HT1080 (cell line): ENCODE measurements at regions not wholly inside any gene's neighbourhood (a gene's known extent, or its start where the extent isn't known, plus 50 kb on each side); places are given as distances from the start of the nearest gene placed in this dataset.

Experiments
- DNase-seq: peaks from one replicate; pipeline ENCODE4 v3.0.0-alpha.2; 2015; ENCODE audit warnings: low read depth

DNA sequence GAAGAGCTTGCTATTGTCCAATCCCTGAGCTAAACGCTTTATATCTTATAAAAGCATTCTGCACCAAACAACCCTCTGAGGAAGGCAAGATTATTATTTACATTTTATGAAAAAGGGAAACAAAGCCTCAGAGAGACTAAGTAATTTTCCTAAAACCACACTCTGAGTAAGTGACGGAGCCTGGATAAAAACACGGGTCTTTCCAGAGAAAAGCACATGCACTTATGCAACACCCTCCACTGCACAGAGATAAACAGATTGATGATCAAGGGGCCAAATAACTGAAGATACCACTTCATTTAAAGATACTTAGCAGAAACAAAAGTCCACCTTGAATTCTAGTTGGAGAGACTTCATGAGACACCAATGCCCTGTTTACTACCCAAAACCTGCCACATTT lies 214.7 kb upstream of the PDE10A start:
- no peak for DNase-seq

DNA sequence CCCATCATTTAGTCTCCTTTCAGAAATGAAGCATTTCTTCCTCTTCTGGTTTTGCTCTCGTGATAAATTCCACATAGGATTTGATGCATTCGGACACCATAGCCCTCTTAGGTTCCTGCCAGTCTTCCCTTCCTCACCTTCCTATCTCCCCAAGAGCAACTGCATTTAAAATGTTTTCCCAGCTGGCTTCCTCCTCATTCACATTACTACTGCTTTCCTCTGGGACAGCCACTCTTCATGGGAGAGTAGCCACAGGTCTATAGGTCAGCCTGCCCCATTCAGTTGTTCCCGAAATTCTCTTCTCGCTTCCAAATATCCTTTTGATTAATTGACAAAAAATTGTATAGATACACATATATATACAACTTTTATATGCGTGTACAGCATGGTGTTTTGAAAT lies 214.2 kb upstream of the PDE10A start:
- no peak for DNase-seq

DNA sequence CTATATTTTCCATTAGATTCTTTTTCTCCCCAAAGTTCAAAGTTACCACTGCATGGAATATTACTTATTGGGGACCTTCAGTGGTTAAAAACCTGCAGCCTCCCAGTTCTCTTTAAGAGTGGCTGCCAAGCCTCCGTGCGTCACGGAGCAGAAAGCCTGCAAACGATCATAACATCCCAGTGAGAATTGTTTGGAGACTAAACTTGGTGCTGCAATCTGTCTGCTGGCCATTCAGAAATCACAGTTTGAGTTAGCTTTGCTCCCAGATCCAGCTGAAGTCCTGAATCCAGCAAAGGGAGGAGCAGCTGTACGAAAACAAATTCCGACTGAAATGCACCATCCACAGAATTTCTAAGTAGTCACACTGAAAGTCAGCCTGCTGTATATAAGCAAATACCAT lies 213.5 kb upstream of the PDE10A start:
- no peak for DNase-seq

DNA sequence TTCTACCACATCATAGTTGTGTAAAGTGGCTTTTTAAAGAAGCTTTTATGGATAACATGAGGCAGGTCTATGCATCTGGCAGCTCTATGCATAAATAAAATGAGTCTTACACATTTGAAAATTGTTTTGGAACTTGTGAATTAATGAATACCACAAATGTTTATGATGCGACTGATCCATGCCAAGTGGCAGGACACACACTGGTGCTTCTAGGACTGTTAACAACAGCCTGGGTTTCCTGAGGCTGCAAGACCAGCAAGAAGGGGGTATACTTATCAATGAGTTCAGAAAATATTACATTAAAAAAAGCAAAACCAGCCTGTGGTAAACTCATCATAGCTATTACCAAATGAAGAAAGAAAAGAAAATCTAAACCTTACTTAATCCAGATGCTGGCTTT lies 212.9 kb upstream of the PDE10A start:
- no peak for DNase-seq

DNA sequence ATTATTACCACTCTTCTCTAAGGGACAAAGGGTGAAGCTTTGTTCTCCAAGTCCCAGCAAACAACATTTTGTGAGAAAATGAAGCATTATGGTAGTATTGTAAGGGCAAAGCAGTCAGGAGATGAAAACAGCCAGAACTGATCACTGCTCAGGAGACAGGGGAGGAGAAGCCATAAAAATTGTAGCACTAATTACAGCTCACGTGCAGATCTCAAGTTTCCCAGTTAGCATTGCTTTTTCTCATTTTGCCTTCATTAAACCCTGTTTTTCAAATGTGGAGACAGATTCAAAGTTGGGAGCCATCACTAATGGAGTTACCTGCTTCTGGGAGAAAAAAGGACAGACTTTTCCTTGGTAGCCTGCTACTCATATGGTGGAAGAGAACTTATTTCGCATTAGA lies 210.9 kb upstream of the PDE10A start:
- no peak for DNase-seq

DNA sequence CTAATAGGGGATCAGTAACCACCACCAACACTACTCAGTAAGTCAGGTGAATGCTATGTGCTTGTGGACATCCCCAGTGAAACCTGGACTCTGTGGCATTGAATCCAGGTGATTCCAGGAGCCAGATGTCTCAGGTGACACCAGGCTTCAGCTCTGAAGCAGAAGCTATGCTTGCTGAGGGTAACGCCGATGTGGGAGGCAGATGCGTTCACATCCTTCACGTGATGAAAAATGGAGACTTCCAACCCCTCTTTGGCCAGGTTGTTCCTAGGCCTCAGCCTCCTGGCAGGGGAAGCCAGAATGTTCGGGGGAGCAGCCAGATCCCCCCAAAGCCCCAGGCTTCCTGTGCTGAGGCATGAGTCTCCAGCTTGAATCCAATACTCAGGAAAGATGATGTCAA lies 209.8 kb upstream of the PDE10A start:
- DNase-seq = no peak

DNA sequence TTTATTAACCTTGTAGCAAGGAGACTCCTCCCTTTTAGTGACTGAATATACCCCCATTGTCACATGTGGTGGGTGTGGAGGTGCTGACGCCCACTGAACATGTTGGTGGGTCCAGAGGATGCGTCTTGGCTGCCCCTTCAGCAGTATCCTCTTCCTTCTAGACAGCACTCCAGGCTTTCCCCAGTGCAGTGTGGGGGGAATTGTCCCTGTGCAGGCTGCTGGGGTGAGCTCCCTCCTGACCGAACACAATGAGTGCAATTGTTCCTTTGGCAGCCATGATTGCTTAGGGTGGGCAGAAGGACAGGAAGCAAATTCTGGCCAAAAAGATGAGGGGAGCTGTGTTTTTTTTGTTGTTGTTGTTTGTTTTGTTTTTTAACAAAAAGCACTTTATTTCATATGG lies 209.3 kb upstream of the PDE10A start:
- DNase-seq = no peak

DNA sequence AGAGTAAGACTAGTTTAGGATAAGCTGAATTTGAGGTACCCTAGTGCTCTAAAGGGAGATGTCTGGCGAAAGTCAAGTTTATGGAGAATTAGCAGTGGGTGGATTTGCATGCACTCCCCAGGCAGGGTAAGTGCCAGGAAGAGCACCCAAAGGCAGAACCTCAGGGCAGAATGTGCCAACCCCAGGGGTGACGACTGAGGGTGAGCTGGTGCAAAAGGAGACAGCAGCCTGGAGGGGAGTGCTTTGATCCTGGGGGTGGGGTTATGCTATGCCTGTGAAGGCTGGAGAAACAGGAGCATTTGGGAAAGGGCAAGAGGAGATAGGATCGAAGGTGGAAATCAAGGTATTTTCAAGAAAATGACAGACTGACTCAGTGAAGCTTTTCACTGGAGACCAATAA lies 208.5 kb upstream of the PDE10A start:
- DNase-seq = no peak

DNA sequence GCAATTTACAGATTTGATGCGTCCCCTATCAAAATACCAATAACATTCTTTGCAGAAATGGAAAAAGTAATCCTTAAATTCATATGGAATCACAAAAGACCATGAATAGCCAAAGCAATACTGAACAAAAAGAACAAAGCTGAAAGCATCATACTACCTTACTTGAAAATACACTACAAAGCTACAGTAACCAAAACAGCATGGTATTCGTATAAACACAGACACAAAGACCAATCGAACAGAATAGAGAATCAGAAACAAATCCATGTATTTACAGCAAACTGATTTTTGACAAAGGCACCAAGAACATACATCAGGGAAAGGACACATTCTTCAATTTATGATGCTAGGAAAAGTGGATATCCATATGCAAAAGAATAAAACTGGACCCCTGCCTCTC lies 206.5 kb upstream of the PDE10A start:
- no peak for DNase-seq

DNA sequence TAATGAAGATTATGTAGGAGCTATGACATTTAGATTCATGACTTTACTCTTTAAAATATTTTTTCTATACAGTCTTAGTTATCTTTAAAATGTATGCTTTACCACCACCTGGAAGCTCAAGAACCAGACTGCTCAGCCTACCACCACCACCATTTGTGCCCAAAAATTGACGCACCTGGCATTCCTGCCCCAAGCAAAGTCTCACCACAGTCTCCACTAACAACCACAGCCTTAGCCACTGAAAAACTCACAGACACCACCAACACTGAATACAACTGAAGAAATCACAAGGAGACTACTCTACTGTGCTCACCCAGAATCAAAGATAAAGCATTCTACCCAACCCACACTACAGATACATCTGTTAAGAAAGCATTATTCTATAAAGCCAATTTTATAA lies 201.9 kb upstream of the PDE10A start:
- no peak for DNase-seq

DNA sequence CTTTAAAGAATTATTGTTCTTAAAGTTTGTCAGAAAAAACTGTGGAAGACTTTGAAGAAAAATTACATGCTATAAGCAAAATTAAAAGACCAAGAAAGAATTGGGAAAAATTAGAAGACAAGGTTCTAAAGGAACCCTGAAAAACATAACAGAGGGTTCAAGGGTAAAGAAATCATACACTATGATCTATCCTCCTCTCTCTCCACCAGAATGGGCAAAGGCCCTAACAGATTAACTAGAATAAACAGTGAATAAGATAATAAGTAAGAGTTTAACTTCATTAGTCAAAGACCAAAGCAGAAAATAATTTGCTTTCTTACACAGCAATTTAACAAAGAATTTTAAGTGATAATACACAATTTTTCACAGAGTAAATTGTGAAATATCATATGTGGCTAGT lies 201.2 kb upstream of the PDE10A start:
- DNase-seq = no peak

DNA sequence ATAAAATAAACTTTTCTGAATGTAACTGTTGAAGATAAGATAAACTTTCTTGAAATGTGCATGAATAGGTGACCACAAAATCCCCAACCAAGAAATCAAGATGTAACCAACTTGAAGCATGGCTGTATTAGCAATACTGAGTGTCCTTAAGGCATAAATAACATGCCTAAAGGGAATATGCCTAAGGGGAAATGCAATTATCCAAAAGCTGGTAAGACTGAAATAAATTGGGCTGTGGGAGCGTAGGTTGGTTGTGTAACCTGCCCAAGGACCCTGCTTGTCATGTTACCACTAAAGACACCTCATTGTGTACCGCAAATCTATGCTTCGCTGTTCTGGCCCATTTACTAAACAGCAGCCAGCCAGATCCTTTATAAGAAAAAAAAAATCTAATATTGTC lies 200.8 kb upstream of the PDE10A start:
- no peak for DNase-seq

DNA sequence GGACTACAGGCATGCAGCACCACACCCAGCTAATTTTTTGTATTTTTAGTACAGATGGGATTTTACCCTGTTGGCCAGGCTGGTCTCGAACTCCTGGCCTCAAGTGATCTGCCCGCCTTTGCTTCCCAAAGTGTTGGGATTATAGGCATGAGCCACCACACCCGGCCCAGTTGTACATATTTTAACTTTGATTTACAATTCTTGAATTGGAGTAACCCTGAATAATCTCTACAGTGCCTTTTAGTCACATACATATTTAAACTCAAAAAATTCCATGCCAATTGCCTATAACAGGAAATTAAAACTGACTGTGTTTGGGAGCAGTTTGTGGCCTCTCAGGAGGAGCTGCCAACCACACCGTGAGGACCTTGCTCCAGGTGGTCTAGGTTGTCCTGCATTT lies 199.8 kb upstream of the PDE10A start:
- DNase-seq = no peak

DNA sequence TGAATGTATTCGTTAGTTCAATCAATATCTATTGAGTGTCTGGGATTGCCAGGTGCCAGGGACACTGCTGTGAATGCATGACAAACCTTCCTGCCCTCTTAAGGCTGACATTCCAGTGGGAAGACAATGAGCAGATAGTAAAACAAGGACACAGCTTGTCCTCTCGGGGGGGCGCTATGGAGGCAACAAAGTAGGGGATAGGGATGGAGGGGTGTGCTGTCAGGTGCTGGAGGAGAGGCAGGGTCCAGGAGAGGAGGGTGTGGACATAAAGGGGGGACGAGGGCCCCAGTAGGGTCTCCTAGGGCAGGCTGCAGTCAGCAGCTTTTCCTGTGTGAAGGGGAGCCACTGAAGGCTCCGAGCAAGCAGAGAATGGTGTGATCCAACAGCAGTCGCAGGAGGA lies 198.2 kb upstream of the PDE10A start:
- no peak for DNase-seq

DNA sequence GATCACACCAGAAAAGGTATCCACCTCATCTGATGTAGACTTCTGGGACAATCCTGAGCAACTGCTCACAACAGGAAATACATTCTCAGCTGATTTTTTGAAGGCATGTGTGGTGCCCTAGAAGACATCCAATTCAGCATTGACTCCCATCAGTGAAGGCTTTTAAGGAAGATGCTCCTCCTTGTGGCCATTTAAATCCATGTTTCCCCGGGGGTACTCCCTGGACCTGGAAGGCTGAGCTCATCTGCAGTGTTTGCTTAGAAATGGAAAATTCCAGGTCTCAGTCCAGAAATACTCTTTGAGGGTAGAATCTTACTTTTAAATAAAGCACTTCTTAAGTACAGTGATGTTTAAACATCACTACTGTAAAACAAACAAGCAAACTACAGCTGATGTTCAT lies 195.5 kb upstream of the PDE10A start:
- peak; percentile 7 for DNase-seq

DNA sequence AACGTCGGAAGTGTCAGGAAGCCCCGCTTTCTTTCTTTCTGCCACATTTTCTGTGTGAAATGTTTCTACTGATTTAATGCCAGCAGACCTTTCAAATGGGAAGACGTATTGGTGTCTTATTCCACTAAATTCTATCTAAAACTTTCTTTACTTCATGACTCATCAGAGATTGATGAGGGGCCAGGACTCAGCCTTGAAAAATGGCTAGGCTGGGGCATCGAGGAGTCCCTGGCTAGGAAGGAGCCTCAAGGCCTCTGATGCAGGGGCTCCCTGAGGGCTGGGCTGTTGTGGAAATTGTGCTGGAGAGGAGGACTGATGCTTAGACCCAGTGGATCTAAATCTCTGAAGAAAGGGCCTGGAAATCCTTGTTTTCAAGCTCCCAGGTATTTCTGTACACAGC lies 192.8 kb upstream of the PDE10A start:
- no peak for DNase-seq

DNA sequence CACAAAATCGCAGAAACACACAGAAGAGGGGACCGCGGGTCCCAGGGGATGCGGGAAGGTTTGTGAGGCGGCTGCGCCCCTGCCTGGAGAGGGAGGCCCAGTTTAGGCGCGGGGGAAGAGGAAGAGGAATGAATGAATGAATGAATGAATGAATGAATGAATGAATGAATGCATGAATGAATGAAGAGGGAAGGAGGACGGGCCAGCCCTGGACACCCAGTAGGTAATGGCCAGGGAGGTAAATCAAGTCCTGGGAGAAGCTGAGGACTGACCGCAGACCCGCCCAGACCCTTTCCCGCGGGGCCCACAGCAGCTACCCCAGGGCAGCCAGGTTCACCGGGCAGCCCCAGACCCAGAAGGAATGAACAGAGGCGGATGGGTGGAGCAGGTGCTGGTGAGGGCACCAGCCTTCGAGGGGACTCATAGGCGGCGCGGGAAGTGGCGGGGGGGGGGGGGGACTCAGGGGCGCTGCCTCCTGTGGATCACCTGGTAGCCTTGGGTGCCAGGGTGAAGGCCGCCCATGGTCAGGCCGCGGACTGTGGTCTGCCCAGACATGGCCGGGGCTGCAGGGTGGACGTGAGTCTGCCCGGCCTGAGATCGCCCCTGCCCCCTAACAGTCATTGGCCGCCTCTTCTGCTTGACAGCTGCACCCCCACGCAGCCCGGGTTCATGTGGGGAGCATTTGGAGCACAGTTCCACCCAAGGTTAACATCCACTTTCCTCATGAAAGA lies 192.0 kb upstream of the PDE10A start:
- DNase-seq = no peak

DNA sequence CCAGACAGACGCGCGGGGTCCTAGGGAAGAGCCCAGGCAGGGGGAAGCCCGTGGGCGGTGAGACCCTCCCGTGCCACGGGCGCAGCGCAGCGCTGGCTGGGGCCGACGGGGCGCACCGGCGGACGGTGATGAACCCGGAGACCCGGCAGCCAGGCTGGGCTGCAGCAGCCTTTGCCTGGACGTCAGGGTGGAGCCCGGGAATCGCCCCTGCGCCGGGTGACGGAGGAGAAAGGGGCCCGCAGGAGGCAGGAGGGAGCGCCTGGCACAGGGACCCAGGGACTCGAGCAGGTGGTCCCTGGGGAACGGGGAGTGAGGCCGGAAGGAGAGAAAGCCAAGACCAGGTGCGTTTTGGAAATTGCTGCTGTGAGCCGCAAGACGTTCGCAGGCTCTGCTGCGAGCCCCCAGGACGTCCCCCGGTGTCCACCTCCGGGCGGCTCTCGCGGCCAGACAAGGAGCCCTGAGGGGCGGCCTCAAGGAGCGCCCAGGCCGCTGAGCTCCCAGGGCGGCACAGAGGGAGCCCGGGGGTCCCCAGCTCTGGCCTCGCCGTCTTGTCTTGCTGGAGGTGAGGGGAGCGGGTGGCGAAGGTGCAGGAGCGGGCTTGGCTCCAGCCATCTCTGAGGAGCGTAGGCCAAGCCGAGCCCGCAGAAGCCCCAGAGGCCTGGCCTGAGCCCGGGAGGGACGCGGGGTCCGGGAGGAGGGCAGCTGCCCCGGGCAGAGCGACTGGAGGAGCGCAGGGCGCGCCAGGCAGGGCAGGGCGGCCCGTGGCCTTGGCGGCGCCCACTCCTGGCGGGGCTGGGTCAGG lies 191.2 kb upstream of the PDE10A start:
- DNase-seq = no peak

DNA sequence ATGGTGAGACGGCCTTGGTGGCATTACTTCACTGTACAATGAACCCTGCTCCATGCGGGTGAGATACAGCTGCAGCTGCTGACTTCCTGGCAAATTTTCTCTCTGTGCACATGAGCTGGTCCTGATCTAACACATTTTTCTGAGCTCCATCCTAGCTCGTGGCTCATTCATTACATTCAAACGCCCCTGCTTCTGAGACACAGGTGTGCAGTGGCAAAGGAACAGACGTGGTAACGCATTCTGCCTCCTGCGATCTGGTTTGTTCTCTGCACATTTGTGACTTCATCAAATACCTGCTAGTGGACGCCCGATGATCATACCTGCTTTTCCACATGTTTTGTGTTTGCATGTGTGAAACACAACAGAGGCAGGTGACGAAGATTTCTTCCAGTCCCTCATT lies 189.6 kb upstream of the PDE10A start:
- DNase-seq = no peak

DNA sequence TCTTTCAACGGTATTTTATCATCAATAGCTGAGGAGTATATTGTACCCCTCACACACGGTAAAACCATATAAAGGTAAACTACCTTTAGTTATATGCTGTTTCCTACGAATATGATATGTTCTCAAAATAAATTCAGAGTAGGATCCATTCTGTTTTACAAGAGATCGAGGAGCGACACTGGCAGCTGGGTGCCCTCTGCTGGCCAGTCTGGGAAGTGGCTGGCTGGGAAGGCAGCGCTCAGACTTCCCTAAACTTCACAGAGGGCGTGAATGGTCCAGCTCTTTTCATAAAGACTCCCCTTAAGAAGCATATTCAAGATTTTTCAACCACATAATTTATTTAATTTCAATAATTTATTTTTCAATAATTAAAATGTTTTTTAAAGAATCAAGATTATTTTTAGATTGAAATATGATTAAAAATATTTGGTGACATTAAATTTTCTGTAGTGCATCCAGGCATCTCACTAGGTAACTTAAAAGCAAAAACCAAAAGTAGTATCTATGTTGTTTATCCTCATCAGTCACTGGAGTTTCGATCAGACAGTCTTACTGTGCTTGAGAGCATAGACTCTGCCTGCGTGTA lies 187.5 kb upstream of the PDE10A start:
- peak; percentile 43 for DNase-seq

DNA sequence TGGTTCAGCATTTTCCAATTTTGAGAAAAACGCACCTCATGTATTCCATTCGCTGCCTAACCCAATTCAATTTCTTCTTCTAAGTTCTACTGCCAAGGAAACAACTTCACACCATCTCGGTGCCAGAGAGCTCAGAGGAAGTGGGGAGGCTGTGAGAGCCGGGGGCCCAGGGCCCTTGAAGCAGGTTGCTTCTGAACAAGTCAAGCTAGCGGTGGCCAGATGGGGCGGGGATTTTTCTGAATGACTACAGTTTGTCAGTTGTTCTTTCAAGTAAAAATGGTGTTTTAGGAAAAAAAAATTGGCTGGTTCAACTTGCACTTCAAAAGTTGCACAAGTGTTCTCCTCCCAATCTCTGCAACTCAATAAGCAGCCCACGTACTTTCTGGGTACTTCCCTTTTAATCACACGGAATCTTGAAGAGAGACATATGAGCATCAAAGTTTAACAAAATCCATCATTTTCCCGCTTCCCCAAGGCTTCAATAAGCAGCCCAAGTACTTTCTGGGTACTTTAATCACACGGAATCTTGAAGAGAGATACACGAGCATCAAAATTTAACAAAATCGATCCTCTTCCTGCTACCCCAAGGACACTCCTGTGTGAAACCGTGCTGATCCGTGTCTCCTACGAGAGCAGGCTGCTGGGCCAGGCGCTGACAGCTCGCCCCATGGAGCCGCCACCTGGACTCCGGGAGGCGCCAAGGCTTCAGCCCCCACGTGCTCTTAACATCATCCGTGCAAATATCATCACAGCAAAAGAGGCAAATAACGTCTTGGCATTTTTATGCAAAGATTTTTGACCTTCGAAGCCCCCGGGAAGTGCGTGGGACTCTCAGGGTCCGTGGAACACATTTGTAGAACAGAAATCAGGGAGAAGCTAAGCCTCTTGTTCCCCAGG lies 186.7 kb upstream of the PDE10A start:
- no peak for DNase-seq

DNA sequence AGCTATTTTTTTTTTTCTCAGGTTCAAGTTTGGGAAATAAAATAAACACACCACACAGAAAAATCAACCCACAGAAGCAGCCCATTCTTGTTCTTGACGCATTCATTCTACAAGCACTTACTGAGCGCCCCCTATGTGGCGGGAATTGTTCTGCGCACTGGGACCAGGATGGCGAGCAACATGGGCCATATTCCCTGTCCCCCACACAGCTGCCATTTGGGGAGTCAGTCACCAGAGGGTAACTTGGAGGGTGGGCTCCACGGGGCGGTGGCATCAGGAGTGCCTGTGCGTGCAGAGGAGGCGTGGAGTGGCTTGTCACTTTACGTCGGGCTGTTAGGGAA lies 185.0 kb upstream of the PDE10A start:
- DNase-seq = no peak
